ENCODE measurements at regions not wholly inside any gene's neighbourhood (a gene's known extent, or its start where the extent isn't known, plus 50 kb on each side); places are given as distances from the start of the nearest gene placed in this dataset.

- Histone ChIP-seq H3K4ac (replicated peaks; ENCODE audit: insufficient read length, low read depth, low read length) (no peak overlapping the region), H3K9me3 (ENCODE audit: insufficient read depth in 2 of 2, low read depth in 1 of 2, low read length in 1 of 2) (no peaks in the 10 kb centered on the region), H4K5ac (ENCODE audit: insufficient read length, low read depth, low read length) (no peak overlapping the region), H3K36me3 (ENCODE audit: control insufficient read depth in 2 of 4, insufficient read depth in 4 of 4, low read length in 3 of 4) (no peaks in the 10 kb centered on the region), H3K4me1 (replicated peaks in 1 of 4; ENCODE audit: control insufficient read depth in 3 of 4, insufficient read depth in 4 of 4, low read length in 3 of 4) (no peaks in the 10 kb centered on the region), H3K4me3 (ENCODE audit: extremely low read depth in 1 of 4, insufficient read depth in 2 of 4, low read depth in 3 of 4, low read length in 4 of 4) (no peak overlapping the region), H3K18ac (ENCODE audit: extremely low read depth, low read length) (peak overlapping the region; percentile 62; the same call in 1 of the 2 replicates), H3K56ac (replicated peaks; ENCODE audit: insufficient read length, low read depth, low read length) (no peak overlapping the region), H2BK12ac (ENCODE audit: low read depth, low read length) (peak overlapping the region; percentile 30; the same call in 1 of the 2 replicates), H3K79me2 (ENCODE audit: control insufficient read depth in 1 of 2, insufficient read depth in 2 of 2, low read length in 2 of 2) (no peaks in the 10 kb centered on the region), H4K8ac (ENCODE audit: extremely low read depth, insufficient read depth, low read length) (no peak overlapping the region), H3K79me1 (ENCODE audit: low read depth, low read length) (no peaks in the 10 kb centered on the region), H3K27ac (ENCODE audit: low read depth, low read length) (no peak overlapping the region), H3K27me3 (replicated peaks in 1 of 4; ENCODE audit: control insufficient read depth in 3 of 4, extremely low read depth in 1 of 4, insufficient read depth in 3 of 4, low read length in 3 of 4) (no peaks in the 10 kb centered on the region), H2BK20ac (ENCODE audit: low read length) (no peak overlapping the region), H3K14ac (ENCODE audit: insufficient read length) (no peak overlapping the region), H4K91ac (replicated peaks; ENCODE audit: insufficient read length, low read length) (no peak overlapping the region), H4K20me1 (replicated peaks in 1 of 2; ENCODE audit: control insufficient read depth in 1 of 2, insufficient read depth in 2 of 2, low read length in 2 of 2) (no peaks in the 10 kb centered on the region), H2BK15ac (ENCODE audit: low read length) (no peak overlapping the region), H2BK120ac (replicated peaks; ENCODE audit: low read depth, low read length) (no peak overlapping the region), H3K23ac (ENCODE audit: insufficient read length) (no peak overlapping the region), H2AK5ac (ENCODE audit: low read depth, low read length) (no peak overlapping the region), H3K9ac (replicated peaks in 1 of 4; ENCODE audit: extremely low read depth in 1 of 4, low read depth in 3 of 4, low read length in 3 of 4) (no peak overlapping the region), H3K23me2 (ENCODE audit: low read depth, low read length) (no peaks in the 10 kb centered on the region), H2AFZ (ENCODE audit: low read length) (0 out of 2 replicates have a peak overlapping the region, but pooled peaks have one; percentile 14), H3K4me2 (ENCODE audit: insufficient read depth in 1 of 2, low read depth in 2 of 2, low read length in 2 of 2) (no peak overlapping the region), H2BK5ac (ENCODE audit: low read depth, low read length) (0 out of 2 replicates have a peak overlapping the region, but pooled peaks have one; percentile 25)
- ChIA-PET CTCF (ENCODE audit: partially characterized antibody) (interaction anchor here (0.9 kb wide), 1 partner anchor 94 kb away, joined by 3 read pairs; no protein-coding TSS in a partner anchor), POLR2A (ENCODE audit: partially characterized antibody) (no interaction called here)
- 82% methylated on average over 4 of the region's 4 CpGs; no CpG with 5 or more reads in 1 of the 2 experiments for WGBS, 2 experiments (ENCODE audit: extremely low coverage in 1 of 2, insufficient coverage in 1 of 2, insufficient read length in 1 of 2, insufficient replicate concordance in 2 of 2, low coverage in 1 of 2, low lambda C conversion rate in 2 of 2, missing lambda C conversion rate in 1 of 2)
- FAIRE-seq (no peak), DNase-seq (ENCODE audit: low read depth in 1 of 2, low spot score in 2 of 2) (no peak)
- no peak for TF ChIP-seq KDM1A (IDR thresholded peaks at IDR 0.05; ENCODE audit: borderline replicate concordance, low read length)
- no peak for TF ChIP-seq EGR1 (IDR thresholded peaks at IDR 0.05; ENCODE audit: borderline replicate concordance, low read depth, low read length)
- no peak for TF ChIP-seq MAFK (IDR thresholded peaks at IDR 0.05; ENCODE audit: low read depth, low read length)
- TF ChIP-seq ASH2L (IDR thresholded peaks at IDR 0.05; ENCODE audit: low read length) = no peak
- TF ChIP-seq BCL11A (IDR thresholded peaks at IDR 0.05; ENCODE audit: low read depth in 2 of 2, low read length in 2 of 2) = no peak
- no peak for TF ChIP-seq CBX8 (IDR thresholded peaks at IDR 0.05; ENCODE audit: borderline replicate concordance, low read depth, low read length)
- no peak for TF ChIP-seq CTCF (IDR thresholded peaks at IDR 0.05; ENCODE audit: control extremely low read depth in 1 of 3, insufficient read depth in 1 of 3, low read depth in 1 of 3, low read length in 3 of 3)
Measured at GRCh38 chr3:117483839-117484238, 774.3 kb downstream of the TUSC7 start.
